ENCODE measurements at regions not wholly inside any gene's neighbourhood (a gene's known extent, or its start where the extent isn't known, plus 50 kb on each side); places are given as distances from the start of the nearest gene placed in this dataset.
"Not testable (repeated sequence)": the region's sequence is repeated elsewhere in the genome, so short reads cannot be mapped to it uniquely, and the experiment has no call there.

GRCh38 chr3:174336784-174337183 is 522.4 kb upstream of the NAALADL2 start:
- no peak for DNase-seq (ENCODE audit: extremely low read depth, low read depth, low spot score)

- DNase-seq (ENCODE audit: extremely low read depth, low read depth, low spot score) = no peak
Observed at GRCh38 chr3:174337227-174337626, 521.9 kb upstream of the NAALADL2 start.

GRCh38 chr3:174340624-174341587 is 518.2 kb upstream of the NAALADL2 start:
- no peak for DNase-seq (ENCODE audit: extremely low read depth, low read depth, low spot score)

- no peak for DNase-seq (ENCODE audit: extremely low read depth, low read depth, low spot score)
Observed at GRCh38 chr3:174342171-174342570, 517.0 kb upstream of the NAALADL2 start.

- DNase-seq (ENCODE audit: extremely low read depth, low read depth, low spot score) = no peak
Observed at GRCh38 chr3:174342941-174343501, 516.1 kb upstream of the NAALADL2 start.

GRCh38 chr3:174346141-174346540 is 513.0 kb upstream of the NAALADL2 start:
- no peak for DNase-seq (ENCODE audit: extremely low read depth, low read depth, low spot score)

GRCh38 chr3:174346571-174346970 is 512.6 kb upstream of the NAALADL2 start:
- DNase-seq (ENCODE audit: extremely low read depth, low read depth, low spot score) = no peak

GRCh38 chr3:174347474-174348138 is 511.5 kb upstream of the NAALADL2 start:
- no peak for DNase-seq (ENCODE audit: extremely low read depth, low read depth, low spot score)

- DNase-seq (ENCODE audit: extremely low read depth, low read depth, low spot score) = no peak
Observed at GRCh38 chr3:174352227-174352626, 506.9 kb upstream of the NAALADL2 start.

- no peak for DNase-seq (ENCODE audit: extremely low read depth, low read depth, low spot score)
Observed at GRCh38 chr3:174355505-174355904, 503.6 kb upstream of the NAALADL2 start.

- DNase-seq (ENCODE audit: extremely low read depth, low read depth, low spot score) = no peak
Observed at GRCh38 chr3:174356596-174356995, 502.5 kb upstream of the NAALADL2 start.

GRCh38 chr3:174358252-174358651 is 500.9 kb upstream of the NAALADL2 start:
- no peak for DNase-seq (ENCODE audit: extremely low read depth, low read depth, low spot score)

- DNase-seq (ENCODE audit: extremely low read depth, low read depth, low spot score) = no peak
Observed at GRCh38 chr3:174362556-174362955, 496.6 kb upstream of the NAALADL2 start.

GRCh38 chr3:174363256-174363655 is 495.9 kb upstream of the NAALADL2 start:
- DNase-seq (ENCODE audit: extremely low read depth, low read depth, low spot score) = no peak

GRCh38 chr3:174365796-174366195 is 493.3 kb upstream of the NAALADL2 start:
- no peak for DNase-seq (ENCODE audit: extremely low read depth, low read depth, low spot score)

- DNase-seq (ENCODE audit: extremely low read depth, low read depth, low spot score) = not testable (repeated sequence)
Observed at GRCh38 chr3:174366904-174367303, 492.2 kb upstream of the NAALADL2 start.

- no peak for DNase-seq (ENCODE audit: extremely low read depth, low read depth, low spot score)
Observed at GRCh38 chr3:174376346-174376745, 482.8 kb upstream of the NAALADL2 start.

GRCh38 chr3:174377096-174377495 is 482.0 kb upstream of the NAALADL2 start:
- DNase-seq (ENCODE audit: extremely low read depth, low read depth, low spot score) = no peak

- no peak for DNase-seq (ENCODE audit: extremely low read depth, low read depth, low spot score)
Observed at GRCh38 chr3:174377684-174378083, 481.4 kb upstream of the NAALADL2 start.

GRCh38 chr3:174382878-174383277 is 476.3 kb upstream of the NAALADL2 start:
- no peak for DNase-seq (ENCODE audit: extremely low read depth, low read depth, low spot score)

GRCh38 chr3:174387736-174388135 is 471.4 kb upstream of the NAALADL2 start:
- DNase-seq (ENCODE audit: extremely low read depth, low read depth, low spot score) = no peak

- peak; percentile 7 for DNase-seq (ENCODE audit: extremely low read depth, low read depth, low spot score)
Observed at GRCh38 chr3:174397848-174398247, 461.3 kb upstream of the NAALADL2 start.

Data from glomerular endothelial cell (primary cell).